ENCODE measurements at regions not wholly inside any gene's neighbourhood (a gene's known extent, or its start where the extent isn't known, plus 50 kb on each side); places are given as distances from the start of the nearest gene placed in this dataset.

- no peak for TF ChIP-seq POLR2A (IDR thresholded peaks at IDR 0.05)
- TF ChIP-seq, protein P1, sequence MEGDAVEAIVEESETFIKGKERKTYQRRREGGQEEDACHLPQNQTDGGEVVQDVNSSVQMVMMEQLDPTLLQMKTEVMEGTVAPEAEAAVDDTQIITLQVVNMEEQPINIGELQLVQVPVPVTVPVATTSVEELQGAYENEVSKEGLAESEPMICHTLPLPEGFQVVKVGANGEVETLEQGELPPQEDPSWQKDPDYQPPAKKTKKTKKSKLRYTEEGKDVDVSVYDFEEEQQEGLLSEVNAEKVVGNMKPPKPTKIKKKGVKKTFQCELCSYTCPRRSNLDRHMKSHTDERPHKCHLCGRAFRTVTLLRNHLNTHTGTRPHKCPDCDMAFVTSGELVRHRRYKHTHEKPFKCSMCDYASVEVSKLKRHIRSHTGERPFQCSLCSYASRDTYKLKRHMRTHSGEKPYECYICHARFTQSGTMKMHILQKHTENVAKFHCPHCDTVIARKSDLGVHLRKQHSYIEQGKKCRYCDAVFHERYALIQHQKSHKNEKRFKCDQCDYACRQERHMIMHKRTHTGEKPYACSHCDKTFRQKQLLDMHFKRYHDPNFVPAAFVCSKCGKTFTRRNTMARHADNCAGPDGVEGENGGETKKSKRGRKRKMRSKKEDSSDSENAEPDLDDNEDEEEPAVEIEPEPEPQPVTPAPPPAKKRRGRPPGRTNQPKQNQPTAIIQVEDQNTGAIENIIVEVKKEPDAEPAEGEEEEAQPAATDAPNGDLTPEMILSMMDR (IDR thresholded peaks at IDR 0.05), result no peak
Measured at GRCh38 chr5:174980952-174981351, 256.6 kb downstream of the MSX2 start.
